B cell (primary cell): ENCODE measurements at regions not wholly inside any gene's neighbourhood (a gene's known extent, or its start where the extent isn't known, plus 50 kb on each side); places are given as distances from the start of the nearest gene placed in this dataset.

Source experiments
- EZH2 ChIP-seq: IDR thresholded peaks from 2 replicates; pipeline ENCODE4 v1.6.1; 2012; ENCODE audit warnings: borderline replicate concordance, low read depth, mild to moderate bottlenecking, moderate library complexity, low read length; ENCODE audit not compliant: insufficient read depth, poor library complexity, severe bottlenecking
- TF ChIP-seq, protein P1 (sequence below): fragments of 200-600 bp; IDR thresholded peaks from one replicate; pipeline ENCODE4 v1.8.0; 2022; ENCODE audit warnings: antibody characterized with exemption, mild to moderate bottlenecking

DNA sequence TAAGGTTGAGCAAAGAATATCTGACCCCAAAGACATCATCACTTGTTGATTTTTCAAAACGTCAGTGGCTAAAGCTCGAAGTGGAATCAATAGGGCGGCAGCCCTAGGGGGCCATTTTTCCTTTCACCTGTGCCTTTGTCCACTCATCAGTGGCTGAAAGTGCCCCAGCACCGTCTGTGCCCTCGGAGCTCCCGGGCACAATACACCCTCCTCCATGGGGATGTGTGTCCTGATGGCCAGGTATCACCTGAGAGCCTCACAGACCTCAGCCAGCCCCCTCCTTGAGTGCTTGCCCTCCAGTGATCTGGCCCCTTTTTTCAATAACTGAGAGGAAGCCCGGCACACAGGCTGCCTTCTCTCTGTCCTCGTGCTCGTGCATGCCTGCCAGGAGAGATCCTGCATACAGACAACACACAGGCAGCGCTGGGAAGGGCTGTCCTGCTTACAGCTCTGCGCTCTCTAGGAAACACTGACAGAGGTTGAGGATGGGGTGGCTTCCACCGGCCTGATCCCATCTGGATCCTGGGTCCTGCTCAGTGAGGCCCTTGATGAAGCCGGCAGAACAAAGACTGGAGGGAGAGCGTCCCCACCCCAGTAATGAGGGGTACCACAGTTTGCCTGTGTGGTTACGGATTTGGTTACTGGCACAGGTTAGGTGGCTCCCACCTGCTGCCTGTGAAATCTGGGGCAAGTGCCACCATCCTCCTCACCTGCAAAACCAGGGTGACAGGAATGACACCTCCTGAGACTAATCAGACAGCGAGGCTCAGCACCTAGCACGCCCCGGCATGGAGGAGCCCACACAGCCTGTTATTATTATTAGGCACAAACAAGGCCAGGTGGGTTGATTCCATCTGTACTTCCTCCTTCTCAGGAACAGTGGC is 197.5 kb upstream of the RAB6C start:
- no peak for TF ChIP-seq EZH2
- TF ChIP-seq, protein P1, sequence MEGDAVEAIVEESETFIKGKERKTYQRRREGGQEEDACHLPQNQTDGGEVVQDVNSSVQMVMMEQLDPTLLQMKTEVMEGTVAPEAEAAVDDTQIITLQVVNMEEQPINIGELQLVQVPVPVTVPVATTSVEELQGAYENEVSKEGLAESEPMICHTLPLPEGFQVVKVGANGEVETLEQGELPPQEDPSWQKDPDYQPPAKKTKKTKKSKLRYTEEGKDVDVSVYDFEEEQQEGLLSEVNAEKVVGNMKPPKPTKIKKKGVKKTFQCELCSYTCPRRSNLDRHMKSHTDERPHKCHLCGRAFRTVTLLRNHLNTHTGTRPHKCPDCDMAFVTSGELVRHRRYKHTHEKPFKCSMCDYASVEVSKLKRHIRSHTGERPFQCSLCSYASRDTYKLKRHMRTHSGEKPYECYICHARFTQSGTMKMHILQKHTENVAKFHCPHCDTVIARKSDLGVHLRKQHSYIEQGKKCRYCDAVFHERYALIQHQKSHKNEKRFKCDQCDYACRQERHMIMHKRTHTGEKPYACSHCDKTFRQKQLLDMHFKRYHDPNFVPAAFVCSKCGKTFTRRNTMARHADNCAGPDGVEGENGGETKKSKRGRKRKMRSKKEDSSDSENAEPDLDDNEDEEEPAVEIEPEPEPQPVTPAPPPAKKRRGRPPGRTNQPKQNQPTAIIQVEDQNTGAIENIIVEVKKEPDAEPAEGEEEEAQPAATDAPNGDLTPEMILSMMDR: no peak
